Esophagus squamous epithelium (tissue), 4 donors: ENCODE measurements at regions not wholly inside any gene's neighbourhood (a gene's known extent, or its start where the extent isn't known, plus 50 kb on each side); places are given as distances from the start of the nearest gene placed in this dataset.
"Not testable (repeated sequence)": the region's sequence is repeated elsewhere in the genome, so short reads cannot be mapped to it uniquely, and the experiment has no call there.

ENCODE experiments used
- POLR2A ChIP-seq, 4 donors: fragments of 450-650 bp; IDR thresholded peaks; one replicate each; pipeline ENCODE4 v1.6.1; 2017; ENCODE audit warnings: antibody characterized with exemption in 4 of 4, mild to moderate bottlenecking in 4 of 4, moderate library complexity in 3 of 4
- TF ChIP-seq, protein P1 (sequence below), 6 experiments: fragments of 450-650 bp in 4 of 6; fragments of 200-600 bp in 2 of 6; sonication (generic) in 2 of 6; IDR thresholded peaks; one replicate each; pipeline ENCODE4 v1.5.1; 2016 to 2019; ENCODE audit warnings: antibody characterized with exemption in 6 of 6, mild to moderate bottlenecking in 4 of 6, moderate library complexity in 4 of 6

- TF ChIP-seq, protein P1, sequence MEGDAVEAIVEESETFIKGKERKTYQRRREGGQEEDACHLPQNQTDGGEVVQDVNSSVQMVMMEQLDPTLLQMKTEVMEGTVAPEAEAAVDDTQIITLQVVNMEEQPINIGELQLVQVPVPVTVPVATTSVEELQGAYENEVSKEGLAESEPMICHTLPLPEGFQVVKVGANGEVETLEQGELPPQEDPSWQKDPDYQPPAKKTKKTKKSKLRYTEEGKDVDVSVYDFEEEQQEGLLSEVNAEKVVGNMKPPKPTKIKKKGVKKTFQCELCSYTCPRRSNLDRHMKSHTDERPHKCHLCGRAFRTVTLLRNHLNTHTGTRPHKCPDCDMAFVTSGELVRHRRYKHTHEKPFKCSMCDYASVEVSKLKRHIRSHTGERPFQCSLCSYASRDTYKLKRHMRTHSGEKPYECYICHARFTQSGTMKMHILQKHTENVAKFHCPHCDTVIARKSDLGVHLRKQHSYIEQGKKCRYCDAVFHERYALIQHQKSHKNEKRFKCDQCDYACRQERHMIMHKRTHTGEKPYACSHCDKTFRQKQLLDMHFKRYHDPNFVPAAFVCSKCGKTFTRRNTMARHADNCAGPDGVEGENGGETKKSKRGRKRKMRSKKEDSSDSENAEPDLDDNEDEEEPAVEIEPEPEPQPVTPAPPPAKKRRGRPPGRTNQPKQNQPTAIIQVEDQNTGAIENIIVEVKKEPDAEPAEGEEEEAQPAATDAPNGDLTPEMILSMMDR (IDR thresholded peaks at IDR 0.05), result not testable (repeated sequence)
- not testable (repeated sequence) for TF ChIP-seq POLR2A (IDR thresholded peaks at IDR 0.05)
These were observed 98.7 kb downstream of the PTPRS start for GRCh38 chr19:5241896-5242295.
